HTR-8/SVneo (cell line): ENCODE measurements at regions not wholly inside any gene's neighbourhood (a gene's known extent, or its start where the extent isn't known, plus 50 kb on each side); places are given as distances from the start of the nearest gene placed in this dataset.

Source experiments
- DNase-seq: peaks from one replicate; pipeline ENCODE4 v3.0.0; 2011; ENCODE audit warnings: low spot score, mixed read lengths; ENCODE audit not compliant: insufficient read length
- FAIRE-seq: peaks from 2 replicates; lab custom pipeline; 2011; peaks lifted over from hg19 to GRCh38; lab: Jason Lieb, UNC

- FAIRE-seq = no peak
Observed at GRCh38 chr14:101325319-101325718, 236.0 kb upstream of the DIO3 start.

GRCh38 chr14:101328412-101329028 lies 232.8 kb upstream of the DIO3 start:
- DNase-seq (no peak), FAIRE-seq (no peak)

More at GRCh38 chr14:101325319-101325718, 236.0 kb upstream of the DIO3 start:
- DNase-seq = no peak

- FAIRE-seq (no peak), DNase-seq (no peak)
Observed at GRCh38 chr14:101330416-101331140, 230.7 kb upstream of the DIO3 start.

GRCh38 chr14:101331141-101331525 lies 230.2 kb upstream of the DIO3 start:
- FAIRE-seq = no peak

GRCh38 chr14:101331661-101332169 lies 229.6 kb upstream of the DIO3 start:
- no peak for DNase-seq
- FAIRE-seq = no peak

More at GRCh38 chr14:101331141-101331525, 230.2 kb upstream of the DIO3 start:
- no peak for DNase-seq

GRCh38 chr14:101332281-101332680 lies 229.0 kb upstream of the DIO3 start:
- DNase-seq (no peak), FAIRE-seq (no peak)

GRCh38 chr14:101333335-101334280 lies 227.7 kb upstream of the DIO3 start:
- no peak for FAIRE-seq
- no peak for DNase-seq

- no peak for FAIRE-seq
- DNase-seq = no peak
Observed at GRCh38 chr14:101334656-101335055, 226.6 kb upstream of the DIO3 start.

GRCh38 chr14:101335061-101335661 lies 226.1 kb upstream of the DIO3 start:
- no peak for FAIRE-seq
- no peak for DNase-seq

- no peak for FAIRE-seq
- DNase-seq = no peak
Observed at GRCh38 chr14:101336183-101336582, 225.1 kb upstream of the DIO3 start.

- DNase-seq = no peak
- FAIRE-seq = no peak
Observed at GRCh38 chr14:101337053-101337452, 224.2 kb upstream of the DIO3 start.

- DNase-seq (no peak), FAIRE-seq (no peak)
Observed at GRCh38 chr14:101340556-101340955, 220.7 kb upstream of the DIO3 start.

GRCh38 chr14:101347893-101348777 lies 213.2 kb upstream of the DIO3 start:
- FAIRE-seq (no peak), DNase-seq (no peak)

- FAIRE-seq (no peak), DNase-seq (no peak)
Observed at GRCh38 chr14:101349108-101349507, 212.2 kb upstream of the DIO3 start.

GRCh38 chr14:101350021-101350420 lies 211.3 kb upstream of the DIO3 start:
- no peak for FAIRE-seq
- DNase-seq = no peak

- DNase-seq = no peak
- no peak for FAIRE-seq
Observed at GRCh38 chr14:101350691-101351090, 210.6 kb upstream of the DIO3 start.

- DNase-seq (no peak), FAIRE-seq (no peak)
Observed at GRCh38 chr14:101351146-101351545, 210.1 kb upstream of the DIO3 start.

- no peak for DNase-seq
- no peak for FAIRE-seq
Observed at GRCh38 chr14:101351769-101352168, 209.5 kb upstream of the DIO3 start.

GRCh38 chr14:101352567-101352966 lies 208.7 kb upstream of the DIO3 start:
- no peak for FAIRE-seq
- no peak for DNase-seq
